ENCODE measurements at regions not wholly inside any gene's neighbourhood (a gene's known extent, or its start where the extent isn't known, plus 50 kb on each side); places are given as distances from the start of the nearest gene placed in this dataset.

DNA sequence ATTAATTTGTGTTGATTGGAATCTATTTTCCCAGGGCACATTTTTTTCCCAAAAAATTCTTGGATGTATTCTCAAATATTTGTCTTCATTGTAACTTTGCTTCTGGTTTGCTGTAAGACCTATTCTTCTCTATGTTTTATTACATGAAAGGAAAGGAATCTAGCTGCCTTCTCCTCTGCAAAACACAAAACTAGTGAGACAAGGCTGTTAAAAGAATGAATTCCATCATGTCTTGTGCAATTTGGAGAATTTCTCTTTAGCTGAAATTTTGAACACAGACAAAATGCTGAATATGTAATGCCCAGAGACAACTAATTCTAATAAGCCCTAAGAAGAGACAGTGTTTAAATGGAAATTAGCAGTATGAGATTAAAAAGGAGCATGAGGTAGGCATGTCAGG, 275.9 kb downstream of the CDH20 start:
- H3K27ac ChIP-seq (ENCODE audit: low read depth, low read length) = no peak overlapping the region
- TF ChIP-seq CTCF (IDR thresholded peaks at IDR 0.05; ENCODE audit: extremely low read depth, low read depth, low read length) = no peak
- no peak for DNase-seq (ENCODE audit: insufficient read length, low spot score, missing footprints)

GRCh38 chr18:61608316-61608715, 275.1 kb downstream of the CDH20 start:
- peak overlapping the region; percentile 23 for H2AFZ ChIP-seq (ENCODE audit: low read length)
- no peak overlapping the region for H3K4me2 ChIP-seq (ENCODE audit: insufficient read depth, low read length)
- H3K4me3 ChIP-seq (ENCODE audit: insufficient read depth, low read length) = no peak overlapping the region
- TF ChIP-seq CTCF (IDR thresholded peaks at IDR 0.05; ENCODE audit: extremely low read depth, low read depth, low read length) = no peak
- no peak overlapping the region for H3K27ac ChIP-seq (ENCODE audit: low read depth, low read length)
- no peaks in the 10 kb centered on the region for H3K36me3 ChIP-seq (ENCODE audit: insufficient read depth, low read length)
- H3K9me3 ChIP-seq (ENCODE audit: low read depth, low read length) = no peaks in the 10 kb centered on the region
- H3K27me3 ChIP-seq (ENCODE audit: insufficient read depth, low read length) = no peaks in the 10 kb centered on the region
- H4K20me1 ChIP-seq (ENCODE audit: insufficient read depth, low read length) = no peaks in the 10 kb centered on the region
- H3K4me1 ChIP-seq (ENCODE audit: insufficient read depth, low read length) = peaks cover 41% of the 10 kb centered on the region
- peaks cover 16% of the 10 kb centered on the region for H3K79me2 ChIP-seq (ENCODE audit: insufficient read depth, low read length)
- no peak for DNase-seq (ENCODE audit: insufficient read length, low spot score, missing footprints)

More for the DNA sequence above, 275.9 kb downstream of the CDH20 start:
- Histone ChIP-seq H3K4me3 (ENCODE audit: insufficient read depth, low read length) (no peak overlapping the region), H3K79me2 (ENCODE audit: insufficient read depth, low read length) (peaks cover 13% of the 10 kb centered on the region), H3K9me3 (ENCODE audit: low read depth, low read length) (no peaks in the 10 kb centered on the region), H3K27me3 (ENCODE audit: insufficient read depth, low read length) (no peaks in the 10 kb centered on the region), H3K36me3 (ENCODE audit: insufficient read depth, low read length) (no peaks in the 10 kb centered on the region), H3K4me2 (ENCODE audit: insufficient read depth, low read length) (no peak overlapping the region), H3K4me1 (ENCODE audit: insufficient read depth, low read length) (peaks cover 41% of the 10 kb centered on the region), H2AFZ (ENCODE audit: low read length) (no peak overlapping the region), H4K20me1 (ENCODE audit: insufficient read depth, low read length) (no peaks in the 10 kb centered on the region)

- no peak for TF ChIP-seq CTCF (IDR thresholded peaks at IDR 0.05; ENCODE audit: extremely low read depth, low read depth, low read length)
- H3K9me3 ChIP-seq (ENCODE audit: low read depth, low read length) = no peaks in the 10 kb centered on the region
- no peaks in the 10 kb centered on the region for H3K36me3 ChIP-seq (ENCODE audit: insufficient read depth, low read length)
- peak overlapping the region; percentile 23 for H2AFZ ChIP-seq (ENCODE audit: low read length)
- H3K4me1 ChIP-seq (ENCODE audit: insufficient read depth, low read length) = peaks cover 45% of the 10 kb centered on the region
- H3K27me3 ChIP-seq (ENCODE audit: insufficient read depth, low read length) = no peaks in the 10 kb centered on the region
- no peak overlapping the region for H3K27ac ChIP-seq (ENCODE audit: low read depth, low read length)
- H4K20me1 ChIP-seq (ENCODE audit: insufficient read depth, low read length) = no peaks in the 10 kb centered on the region
- H3K4me2 ChIP-seq (ENCODE audit: insufficient read depth, low read length) = no peak overlapping the region
- no peak overlapping the region for H3K4me3 ChIP-seq (ENCODE audit: insufficient read depth, low read length)
- DNase-seq (ENCODE audit: insufficient read length, low spot score, missing footprints) = no peak
- H3K79me2 ChIP-seq (ENCODE audit: insufficient read depth, low read length) = peaks cover 16% of the 10 kb centered on the region
Measured at GRCh38 chr18:61607867-61608266, 274.6 kb downstream of the CDH20 start.

DNA sequence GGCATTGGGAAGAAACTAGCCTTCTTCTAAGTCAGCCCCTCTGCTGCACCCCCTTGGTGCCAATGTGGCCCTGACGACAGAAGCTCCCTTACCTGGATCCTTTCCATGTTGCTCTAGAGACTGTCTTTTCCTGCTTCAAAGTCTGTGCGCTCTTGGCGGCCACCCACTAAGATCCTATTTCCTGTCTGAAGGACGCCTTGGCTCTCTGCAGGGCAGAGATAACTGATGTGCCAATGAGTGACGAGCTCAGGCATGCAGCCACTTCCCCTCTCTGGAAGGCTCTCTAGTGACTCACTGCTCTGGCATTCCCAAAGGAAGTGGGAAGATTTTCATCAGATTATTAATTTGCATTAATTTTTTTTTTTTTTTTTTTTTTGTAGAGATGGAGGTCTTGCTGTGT, 273.5 kb downstream of the CDH20 start:
- peak; percentile 71 for DNase-seq (ENCODE audit: insufficient read length, low spot score, missing footprints)
- H3K27me3 ChIP-seq (ENCODE audit: insufficient read depth, low read length) = no peaks in the 10 kb centered on the region
- H2AFZ ChIP-seq (ENCODE audit: low read length) = peak overlapping the region; percentile 89
- no peaks in the 10 kb centered on the region for H3K9me3 ChIP-seq (ENCODE audit: low read depth, low read length)
- peaks cover 16% of the 10 kb centered on the region for H3K79me2 ChIP-seq (ENCODE audit: insufficient read depth, low read length)
- H3K4me3 ChIP-seq (ENCODE audit: insufficient read depth, low read length) = peak overlapping the region; percentile 73
- peaks cover 56% of the 10 kb centered on the region for H3K4me1 ChIP-seq (ENCODE audit: insufficient read depth, low read length)
- no peaks in the 10 kb centered on the region for H3K36me3 ChIP-seq (ENCODE audit: insufficient read depth, low read length)
- H3K27ac ChIP-seq (ENCODE audit: low read depth, low read length) = peak overlapping the region; percentile 95
- H4K20me1 ChIP-seq (ENCODE audit: insufficient read depth, low read length) = no peaks in the 10 kb centered on the region
- peak overlapping the region; percentile 98 for H3K4me2 ChIP-seq (ENCODE audit: insufficient read depth, low read length)
- no peak for TF ChIP-seq CTCF (IDR thresholded peaks at IDR 0.05; ENCODE audit: extremely low read depth, low read depth, low read length)
